Panc1 (cell line): ENCODE measurements at regions not wholly inside any gene's neighbourhood (a gene's known extent, or its start where the extent isn't known, plus 50 kb on each side); places are given as distances from the start of the nearest gene placed in this dataset.

Experiments used
- ATAC-seq: fragments of 200-7000 bp; cut with Tn5 transposase; 2 replicates; pipeline ENCODE4 v1.9.1; 2020; ENCODE audit warnings: mild to moderate bottlenecking, moderate library complexity
- BruUV-seq: library from RNA; stranded (reverse); fragments of 400-500 nt; replicated peaks from 2 replicates; lab custom pipeline; 2021; lab: Mats Ljungman, UMichigan
- CTCF ChIA-PET: fragments of 300-600 bp; sonication (Branson Sonifier 250); formaldehyde crosslinking; loops from one replicate; lab custom pipeline; 2022; ENCODE audit warnings: antibody characterized with exemption; lab: Charles Lee
- POLR2A ChIA-PET: fragments of 300-600 bp; sonication (Branson Sonifier 250); formaldehyde crosslinking; loops from one replicate; lab custom pipeline; 2022; ENCODE audit warnings: antibody characterized with exemption; lab: Charles Lee
- DNase-seq: peaks from one replicate; pipeline ENCODE4 v3.0.0-alpha.2; 2010; ENCODE audit warnings: low read depth, low spot score
- H3K27ac ChIP-seq: 2 replicates; pipeline ENCODE4 v1.5.1; 2011; ENCODE audit warnings: mild to moderate bottlenecking, low read length, inconsistent platforms
- H3K27me3 ChIP-seq: fragments of 200-500 bp; sonication (Bioruptor generic); 2 replicates; pipeline ENCODE4 v1.6.0; 2014; ENCODE audit warnings: low read length, inconsistent platforms; ENCODE audit not compliant: control insufficient read depth, insufficient read depth
- H3K36me3 ChIP-seq: fragments of 200-500 bp; sonication (Bioruptor generic); 2 replicates; pipeline ENCODE4 v1.5.1; 2014; ENCODE audit warnings: inconsistent platforms, mild to moderate bottlenecking, low read length, moderate library complexity; ENCODE audit not compliant: control insufficient read depth, insufficient read depth
- H3K4me1 ChIP-seq: 2 replicates; pipeline ENCODE4 v1.5.1; 2011; ENCODE audit warnings: inconsistent platforms, mild to moderate bottlenecking, low read length, moderate library complexity; ENCODE audit not compliant: control insufficient read depth, insufficient read depth
- H3K4me3 ChIP-seq, 2 experiments: 2 replicates each; pipeline ENCODE4 v1.5.1; 2011 to 2012; ENCODE audit warnings: low read depth in 2 of 2, low read length in 2 of 2, mild to moderate bottlenecking in 2 of 2, inconsistent platforms in 1 of 2, moderate library complexity in 1 of 2
- H3K9me3 ChIP-seq: fragments of 200-500 bp; sonication (Bioruptor generic); 2 replicates; pipeline ENCODE4 v1.5.1; 2014; ENCODE audit warnings: low read depth, mild to moderate bottlenecking, inconsistent platforms, low read length, moderate library complexity; ENCODE audit not compliant: control insufficient read depth, insufficient read depth
- POLR2AphosphoS5 ChIP-seq: IDR thresholded peaks from 2 replicates; pipeline ENCODE4 v1.6.1; 2012; ENCODE audit warnings: mild to moderate bottlenecking, low read depth, low read length, moderate library complexity
- SIN3A ChIP-seq: IDR thresholded peaks from 2 replicates; pipeline ENCODE4 v1.6.1; 2012; ENCODE audit warnings: low read depth, mild to moderate bottlenecking, low read length, moderate library complexity, borderline replicate concordance; ENCODE audit not compliant: insufficient read depth
- TCF7L2 ChIP-seq: IDR thresholded peaks from 2 replicates; pipeline ENCODE4 v1.6.1; 2011; ENCODE audit warnings: mild to moderate bottlenecking, low read depth, low read length, inconsistent platforms
- in situ Hi-C: cut with HindIII; loops from 2 replicates; pipeline ENCODE4 v1.10.0; 2016; ENCODE audit warnings: low sequenced_read_pairs, low pct_unique_long_range_greater_than_20kb
- intact Hi-C: fragments of 100-400 bp; cut with micrococcal nuclease; formaldehyde crosslinking; loops from one replicate; pipeline ENCODE4 v1.10.0; 2022; ENCODE audit not compliant: unreplicated experiment
- TF ChIP-seq, protein P1 (sequence below): fragments of 450-650 bp; IDR thresholded peaks from 2 replicates; pipeline ENCODE4 v1.5.1; 2017; ENCODE audit warnings: mild to moderate bottlenecking
- TF ChIP-seq, protein P2 (sequence below), 2 experiments: IDR thresholded peaks; 2 replicates each; pipeline ENCODE4 v1.6.1; 2011 to 2012; ENCODE audit warnings: low read depth in 2 of 2, control low read depth in 1 of 2, low read length in 1 of 2, mild to moderate bottlenecking in 1 of 2, moderate library complexity in 1 of 2; ENCODE audit not compliant: insufficient read depth in 1 of 2

DNA sequence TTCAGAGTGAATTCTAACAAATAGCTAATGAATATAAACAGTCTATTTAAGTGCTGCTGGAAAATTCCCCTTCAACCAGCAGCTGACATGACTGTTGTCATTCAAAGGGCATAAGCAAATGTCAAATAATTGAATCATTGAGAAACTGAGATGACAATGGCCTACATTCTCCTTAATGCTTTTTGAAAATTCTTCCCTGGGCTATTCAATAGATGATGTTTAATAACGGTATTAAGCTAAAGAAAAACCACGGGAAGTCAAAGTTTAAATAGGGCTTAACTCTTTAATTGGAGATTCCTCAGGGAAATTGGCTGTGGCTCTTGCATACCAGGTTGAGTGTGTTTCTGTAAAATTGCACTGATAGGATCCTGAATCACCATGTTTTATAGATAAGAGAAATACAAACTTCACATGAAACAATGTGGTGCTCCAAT lies 77.0 kb downstream of the ARL4A start:
- Histone ChIP-seq H3K27ac (no peak overlapping the region), H3K36me3 (no peaks in the 10 kb centered on the region), H3K4me1 (no peaks in the 10 kb centered on the region), H3K27me3 (no peaks in the 10 kb centered on the region), H3K9me3 (no peaks in the 10 kb centered on the region), H3K4me3 (no peak overlapping the region)
- ChIA-PET CTCF (no interaction called here), POLR2A (no interaction called here)
- BruUV-seq, result no TSS peak
- TF ChIP-seq, protein P1, sequence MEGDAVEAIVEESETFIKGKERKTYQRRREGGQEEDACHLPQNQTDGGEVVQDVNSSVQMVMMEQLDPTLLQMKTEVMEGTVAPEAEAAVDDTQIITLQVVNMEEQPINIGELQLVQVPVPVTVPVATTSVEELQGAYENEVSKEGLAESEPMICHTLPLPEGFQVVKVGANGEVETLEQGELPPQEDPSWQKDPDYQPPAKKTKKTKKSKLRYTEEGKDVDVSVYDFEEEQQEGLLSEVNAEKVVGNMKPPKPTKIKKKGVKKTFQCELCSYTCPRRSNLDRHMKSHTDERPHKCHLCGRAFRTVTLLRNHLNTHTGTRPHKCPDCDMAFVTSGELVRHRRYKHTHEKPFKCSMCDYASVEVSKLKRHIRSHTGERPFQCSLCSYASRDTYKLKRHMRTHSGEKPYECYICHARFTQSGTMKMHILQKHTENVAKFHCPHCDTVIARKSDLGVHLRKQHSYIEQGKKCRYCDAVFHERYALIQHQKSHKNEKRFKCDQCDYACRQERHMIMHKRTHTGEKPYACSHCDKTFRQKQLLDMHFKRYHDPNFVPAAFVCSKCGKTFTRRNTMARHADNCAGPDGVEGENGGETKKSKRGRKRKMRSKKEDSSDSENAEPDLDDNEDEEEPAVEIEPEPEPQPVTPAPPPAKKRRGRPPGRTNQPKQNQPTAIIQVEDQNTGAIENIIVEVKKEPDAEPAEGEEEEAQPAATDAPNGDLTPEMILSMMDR, result no peak
- TF ChIP-seq POLR2AphosphoS5 (no peak), TCF7L2 (no peak), SIN3A (no peak)
- TF ChIP-seq, protein P2, sequence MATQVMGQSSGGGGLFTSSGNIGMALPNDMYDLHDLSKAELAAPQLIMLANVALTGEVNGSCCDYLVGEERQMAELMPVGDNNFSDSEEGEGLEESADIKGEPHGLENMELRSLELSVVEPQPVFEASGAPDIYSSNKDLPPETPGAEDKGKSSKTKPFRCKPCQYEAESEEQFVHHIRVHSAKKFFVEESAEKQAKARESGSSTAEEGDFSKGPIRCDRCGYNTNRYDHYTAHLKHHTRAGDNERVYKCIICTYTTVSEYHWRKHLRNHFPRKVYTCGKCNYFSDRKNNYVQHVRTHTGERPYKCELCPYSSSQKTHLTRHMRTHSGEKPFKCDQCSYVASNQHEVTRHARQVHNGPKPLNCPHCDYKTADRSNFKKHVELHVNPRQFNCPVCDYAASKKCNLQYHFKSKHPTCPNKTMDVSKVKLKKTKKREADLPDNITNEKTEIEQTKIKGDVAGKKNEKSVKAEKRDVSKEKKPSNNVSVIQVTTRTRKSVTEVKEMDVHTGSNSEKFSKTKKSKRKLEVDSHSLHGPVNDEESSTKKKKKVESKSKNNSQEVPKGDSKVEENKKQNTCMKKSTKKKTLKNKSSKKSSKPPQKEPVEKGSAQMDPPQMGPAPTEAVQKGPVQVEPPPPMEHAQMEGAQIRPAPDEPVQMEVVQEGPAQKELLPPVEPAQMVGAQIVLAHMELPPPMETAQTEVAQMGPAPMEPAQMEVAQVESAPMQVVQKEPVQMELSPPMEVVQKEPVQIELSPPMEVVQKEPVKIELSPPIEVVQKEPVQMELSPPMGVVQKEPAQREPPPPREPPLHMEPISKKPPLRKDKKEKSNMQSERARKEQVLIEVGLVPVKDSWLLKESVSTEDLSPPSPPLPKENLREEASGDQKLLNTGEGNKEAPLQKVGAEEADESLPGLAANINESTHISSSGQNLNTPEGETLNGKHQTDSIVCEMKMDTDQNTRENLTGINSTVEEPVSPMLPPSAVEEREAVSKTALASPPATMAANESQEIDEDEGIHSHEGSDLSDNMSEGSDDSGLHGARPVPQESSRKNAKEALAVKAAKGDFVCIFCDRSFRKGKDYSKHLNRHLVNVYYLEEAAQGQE (IDR thresholded peaks at IDR 0.05; ENCODE audit: insufficient read depth in 1 of 2, low read depth in 2 of 2, low read length in 1 of 2), result no peak
- in situ Hi-C loops, result no loop called here
- ATAC-seq (no peak), DNase-seq (no peak)
- intact Hi-C loops, result no loop called here

DNA sequence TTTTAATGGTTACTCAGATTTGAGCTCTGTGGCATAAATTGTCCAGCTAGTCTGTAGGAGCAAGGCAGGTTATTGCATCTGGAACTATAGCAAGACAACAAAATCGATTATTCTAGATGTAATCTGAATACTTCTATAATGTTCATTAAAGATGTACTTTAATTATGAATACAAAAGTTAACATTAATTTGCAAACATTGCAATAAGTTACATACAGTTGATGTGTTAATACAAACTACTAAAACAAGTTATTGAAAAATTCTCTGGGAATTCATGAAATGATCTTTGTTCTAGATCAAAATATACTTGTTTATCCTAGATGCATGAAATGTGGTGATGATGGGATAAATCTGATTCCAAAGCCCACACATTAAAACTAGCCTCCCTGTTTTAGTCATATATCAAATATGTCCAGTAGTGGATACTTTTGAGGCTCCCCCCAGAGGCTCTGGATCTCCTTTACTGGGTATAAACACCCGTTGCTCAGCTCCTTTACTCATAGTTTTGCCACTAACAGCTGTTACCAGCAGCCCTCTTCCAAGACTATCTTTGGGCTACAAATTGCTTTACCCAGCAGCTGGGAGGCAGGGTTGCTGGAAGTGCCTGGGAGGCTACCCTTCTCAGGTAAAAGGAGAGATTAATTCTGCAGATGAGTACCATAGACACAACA lies 78.1 kb downstream of the ARL4A start:
- Histone ChIP-seq H3K9me3 (no peaks in the 10 kb centered on the region), H3K4me1 (no peaks in the 10 kb centered on the region), H3K4me3 (no peak overlapping the region), H3K27me3 (no peaks in the 10 kb centered on the region), H3K36me3 (no peaks in the 10 kb centered on the region), H3K27ac (no peak overlapping the region)
- DNase-seq (no peak), ATAC-seq (no peak)
- in situ Hi-C loops, result no loop called here
- ChIA-PET CTCF (no interaction called here), POLR2A (no interaction called here)
- BruUV-seq, result no TSS peak
- TF ChIP-seq, protein P2 (IDR thresholded peaks at IDR 0.05; ENCODE audit: insufficient read depth in 1 of 2, low read depth in 2 of 2, low read length in 1 of 2), result no peak
- TF ChIP-seq, protein P1, result no peak
- TF ChIP-seq POLR2AphosphoS5 (no peak), TCF7L2 (no peak), SIN3A (no peak)
- intact Hi-C loops, result no loop called here
